Raji (cell line): ENCODE measurements at regions not wholly inside any gene's neighbourhood (a gene's known extent, or its start where the extent isn't known, plus 50 kb on each side); places are given as distances from the start of the nearest gene placed in this dataset.

Source experiments
- POLR2A ChIP-seq: IDR thresholded peaks from 2 replicates; pipeline ENCODE4 v1.6.1; 2011; ENCODE audit warnings: low read depth, low read length, control low read depth; ENCODE audit not compliant: insufficient read depth

DNA sequence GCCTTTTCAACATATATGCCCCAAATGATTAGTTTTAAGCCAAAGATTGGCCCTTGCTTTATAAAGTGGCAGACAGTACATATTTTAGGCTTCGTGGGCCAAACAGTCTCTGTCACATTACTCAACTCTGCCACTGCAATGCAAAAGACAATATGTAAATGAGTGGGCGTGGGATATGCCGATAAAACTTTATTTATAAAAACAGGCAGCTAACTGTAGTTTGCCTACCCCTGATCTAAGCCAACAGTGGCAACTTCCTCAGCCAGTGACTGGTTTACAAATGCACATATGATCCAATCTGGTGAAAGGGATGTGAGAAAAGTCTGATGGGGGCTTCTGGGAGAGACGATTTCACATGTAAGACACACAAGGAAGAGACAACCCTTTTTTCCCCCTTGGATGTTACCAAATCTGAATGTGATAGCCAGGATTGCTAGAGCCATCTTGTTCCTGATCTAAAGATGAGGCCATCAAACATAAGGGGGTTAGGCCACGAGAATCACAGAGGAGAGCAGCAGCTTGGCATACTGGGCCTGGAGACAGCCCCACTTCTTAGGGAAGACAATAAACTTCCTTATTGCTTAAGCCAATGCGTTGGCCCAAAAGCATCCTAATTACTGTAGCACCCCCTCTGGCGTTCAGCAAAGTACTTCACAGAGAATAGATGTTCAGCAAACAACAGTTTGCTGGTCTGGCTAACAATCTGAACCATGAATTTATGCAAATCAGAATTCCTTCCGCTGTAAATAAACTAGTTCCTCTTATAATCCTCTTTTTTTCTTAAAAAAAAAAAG lies 75.2 kb upstream of the TMCC3 start:
- no peak for TF ChIP-seq POLR2A

DNA sequence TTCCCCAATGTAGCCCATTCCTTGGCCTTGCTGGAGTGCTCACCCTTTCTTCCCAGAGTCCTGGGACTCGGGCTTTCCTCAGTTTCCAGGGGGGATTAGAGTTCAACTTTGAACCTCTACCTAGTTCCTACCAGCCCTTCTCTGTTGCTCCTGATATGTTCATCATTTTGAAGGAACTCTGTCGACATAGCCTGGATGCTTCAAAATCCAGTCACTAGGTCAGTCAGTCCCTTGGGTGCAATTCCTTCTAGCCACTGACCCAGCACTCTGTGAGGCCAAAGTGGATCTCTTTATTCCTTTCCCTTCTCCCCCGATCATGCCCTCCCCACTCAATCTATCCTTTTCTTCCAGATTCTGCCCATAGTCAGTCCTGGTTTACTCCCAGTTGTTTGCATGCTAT lies 72.3 kb upstream of the TMCC3 start:
- TF ChIP-seq POLR2A, result no peak

DNA sequence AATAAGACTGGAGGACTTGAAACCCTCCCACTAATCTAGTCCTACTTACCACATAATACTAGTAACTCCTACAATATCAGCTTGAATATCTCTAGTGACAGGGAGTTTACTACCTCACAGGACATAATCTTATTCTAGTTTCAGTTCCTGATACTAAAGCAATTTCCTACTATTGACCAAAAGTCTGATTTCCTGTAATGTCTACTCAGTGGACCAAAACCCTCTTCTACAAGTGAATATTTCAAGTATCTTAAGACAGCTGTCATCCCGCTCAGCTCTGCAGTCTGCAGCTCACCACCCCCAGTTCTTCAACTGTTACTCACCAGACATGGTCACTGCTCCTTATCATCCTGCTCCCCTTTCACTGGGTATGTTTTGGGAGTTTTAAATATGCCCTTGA lies 70.8 kb upstream of the TMCC3 start:
- no peak for TF ChIP-seq POLR2A

DNA sequence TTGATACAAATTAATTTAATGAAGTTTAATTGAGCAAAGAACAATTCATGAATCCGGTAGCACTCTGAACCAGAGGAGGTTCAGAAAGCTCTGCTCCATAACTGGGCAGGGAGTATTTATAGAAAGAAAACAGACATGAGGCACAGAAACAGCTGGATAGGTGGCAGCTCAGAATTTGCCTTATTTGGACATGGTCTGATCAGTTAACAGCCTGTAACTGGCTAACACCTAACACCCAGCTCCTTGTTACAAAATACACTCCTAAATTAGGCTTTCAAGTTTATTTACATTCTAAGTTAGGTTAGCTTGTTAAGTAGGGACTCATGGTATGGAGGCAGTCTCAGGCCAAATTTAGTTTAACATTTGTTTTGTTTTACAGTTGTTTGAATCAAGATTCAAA lies 67.8 kb upstream of the TMCC3 start:
- TF ChIP-seq POLR2A, result no peak

DNA sequence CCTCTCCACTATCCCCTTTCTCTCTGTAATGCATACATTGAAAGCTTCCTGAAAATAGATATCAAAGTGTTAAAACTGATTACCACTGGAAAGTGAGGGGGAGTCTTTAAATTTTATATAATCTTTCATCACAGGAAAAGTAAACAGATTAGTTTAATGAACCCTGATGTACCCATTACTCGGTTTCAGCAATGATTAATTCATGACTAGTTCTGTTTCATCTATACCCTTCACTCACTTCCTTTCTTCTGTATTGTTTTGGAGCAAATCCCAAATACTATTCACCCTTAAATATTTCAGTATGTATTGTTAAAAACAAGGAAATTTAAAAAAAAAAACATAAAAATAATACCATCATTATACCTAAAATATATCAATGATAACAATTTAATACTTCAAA lies 67.3 kb upstream of the TMCC3 start:
- TF ChIP-seq POLR2A, result no peak

DNA sequence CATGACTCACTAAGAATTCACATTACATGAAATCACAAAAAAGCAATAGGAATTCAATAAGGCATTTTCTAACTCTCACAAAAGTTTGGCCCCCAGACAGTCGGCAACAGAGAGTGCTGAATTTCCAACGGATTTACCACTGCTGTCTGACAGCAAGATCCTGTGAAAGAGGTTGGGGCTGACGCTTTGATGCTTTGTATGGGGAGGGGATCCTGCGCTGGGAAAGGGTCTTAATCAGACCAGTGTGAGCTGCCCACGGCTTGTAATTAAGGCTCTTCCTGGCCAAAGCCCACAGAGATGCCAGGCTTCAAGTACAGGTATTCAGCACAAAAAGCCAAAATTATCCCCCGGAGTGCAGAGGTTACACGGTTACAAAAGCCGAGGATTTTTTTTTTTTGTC lies 66.8 kb upstream of the TMCC3 start:
- TF ChIP-seq POLR2A, result no peak

DNA sequence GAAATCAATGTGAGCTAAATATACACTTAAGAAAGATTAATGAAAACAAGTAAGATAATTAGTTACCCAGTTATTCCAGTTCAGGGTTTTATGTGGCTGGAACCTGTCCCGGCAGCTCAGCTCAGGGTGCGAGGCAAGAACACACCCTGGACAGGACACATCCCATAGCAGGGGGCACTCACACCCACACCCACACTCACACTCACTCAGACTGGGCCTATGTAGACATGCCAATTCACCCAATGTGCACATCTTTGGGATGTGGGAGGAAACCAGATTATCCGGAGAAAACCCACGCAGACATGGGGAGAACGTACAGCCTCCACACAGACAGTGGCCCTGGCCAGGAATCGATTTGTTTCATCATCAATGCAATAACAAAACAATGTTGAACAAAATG lies 66.0 kb upstream of the TMCC3 start:
- no peak for TF ChIP-seq POLR2A

DNA sequence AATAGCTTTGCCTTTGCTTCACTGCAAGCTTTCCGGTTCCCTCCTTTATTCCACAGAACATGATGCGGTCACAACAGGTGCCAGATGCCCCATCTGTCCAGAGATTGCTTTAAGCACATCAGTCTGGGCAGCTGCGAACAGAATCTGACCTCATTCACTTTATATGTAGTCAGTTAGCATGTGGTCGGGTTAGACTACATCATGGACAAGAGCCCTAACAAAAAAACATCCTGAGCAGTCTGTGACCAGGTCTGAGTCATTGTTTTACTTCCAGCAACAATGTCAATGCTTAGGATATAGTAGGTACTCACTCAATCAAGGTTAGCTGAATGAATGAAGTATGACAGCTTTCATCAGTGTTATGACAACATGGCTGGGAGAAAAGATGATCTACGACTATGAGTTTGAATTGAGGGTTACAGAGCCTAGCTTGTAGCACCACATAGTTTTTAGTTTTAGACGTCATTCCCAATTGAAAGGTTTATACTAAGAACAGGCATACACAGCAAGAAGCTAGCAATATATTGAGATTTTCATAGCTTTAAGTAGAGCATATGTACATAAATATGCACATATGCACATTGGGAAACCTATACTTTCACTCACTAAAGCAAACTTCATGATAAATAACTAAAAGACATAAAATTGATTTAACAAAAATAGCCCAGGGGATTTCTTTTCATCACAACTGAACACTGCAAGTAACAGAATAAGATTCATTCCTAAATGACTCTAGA lies 64.2 kb upstream of the TMCC3 start:
- TF ChIP-seq POLR2A, result no peak

DNA sequence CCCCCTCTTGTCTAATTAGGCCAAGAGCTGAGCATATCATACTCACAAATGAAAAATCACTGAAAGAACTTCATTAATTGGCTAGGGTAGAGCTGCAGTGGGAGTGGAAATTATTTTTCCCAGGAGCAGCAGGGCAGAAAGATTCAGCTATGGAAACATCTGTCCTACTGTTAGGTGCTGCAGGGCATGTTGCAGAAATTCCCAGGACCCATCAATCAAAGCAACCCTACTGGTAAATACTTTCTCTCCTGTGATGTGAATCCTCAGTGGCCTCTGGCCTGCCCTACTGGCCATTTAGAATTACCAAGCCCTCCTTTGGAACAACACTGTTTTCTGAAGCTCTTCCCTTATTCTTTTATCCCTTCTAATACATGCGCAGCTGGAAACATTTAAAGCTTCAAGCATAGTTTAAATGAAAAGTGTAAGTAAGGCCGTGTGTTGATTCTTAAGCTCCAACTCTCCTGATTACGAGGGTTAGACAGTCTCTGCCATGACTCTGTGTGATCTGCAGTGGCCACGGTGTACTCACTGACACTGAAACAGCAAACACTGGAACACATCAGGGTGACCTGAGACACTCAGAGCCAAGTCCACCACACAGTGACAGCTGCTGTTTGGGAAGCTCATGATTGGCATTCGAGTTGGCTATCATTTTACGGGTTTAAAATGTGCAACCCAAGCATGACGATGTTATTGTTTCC lies 62.6 kb upstream of the TMCC3 start:
- no peak for TF ChIP-seq POLR2A

DNA sequence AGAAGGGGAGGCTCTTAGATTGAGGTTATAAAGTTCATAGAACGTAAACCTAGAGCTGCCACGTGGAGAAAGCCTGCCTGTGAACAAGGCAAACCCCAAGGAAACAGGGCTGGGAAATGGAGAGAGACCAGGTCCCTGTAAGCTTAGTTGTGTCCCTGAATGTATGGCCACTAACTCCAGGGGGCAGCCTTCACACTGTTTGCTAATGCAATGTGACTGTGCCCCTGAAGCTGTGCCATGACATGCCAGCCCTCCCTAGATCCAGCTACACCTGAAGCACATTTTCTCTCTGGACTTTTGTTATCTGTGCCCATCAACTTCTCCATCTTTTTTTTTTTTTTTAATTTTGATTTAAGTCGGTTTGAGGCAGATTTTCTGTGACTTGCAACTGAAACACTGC lies 60.6 kb upstream of the TMCC3 start:
- no peak for TF ChIP-seq POLR2A

DNA sequence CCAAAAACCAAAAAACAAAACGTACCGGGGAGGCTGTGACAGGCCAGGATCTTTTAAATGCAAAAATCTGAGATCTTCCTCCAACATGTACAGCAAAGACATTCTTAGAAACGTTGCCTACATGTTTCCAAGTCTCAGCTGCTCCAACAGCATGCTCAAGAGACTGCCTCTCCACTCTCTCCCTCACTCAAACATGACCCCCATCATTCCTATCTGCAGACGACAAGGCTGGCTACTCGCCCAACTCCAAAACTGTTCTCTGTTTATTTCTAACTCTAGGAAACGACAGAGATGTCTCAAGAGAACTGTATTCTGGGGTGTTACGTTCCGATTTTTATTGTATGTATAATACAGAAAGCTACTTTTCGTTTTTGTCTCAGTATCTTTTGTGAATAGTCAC lies 57.5 kb upstream of the TMCC3 start:
- no peak for TF ChIP-seq POLR2A

DNA sequence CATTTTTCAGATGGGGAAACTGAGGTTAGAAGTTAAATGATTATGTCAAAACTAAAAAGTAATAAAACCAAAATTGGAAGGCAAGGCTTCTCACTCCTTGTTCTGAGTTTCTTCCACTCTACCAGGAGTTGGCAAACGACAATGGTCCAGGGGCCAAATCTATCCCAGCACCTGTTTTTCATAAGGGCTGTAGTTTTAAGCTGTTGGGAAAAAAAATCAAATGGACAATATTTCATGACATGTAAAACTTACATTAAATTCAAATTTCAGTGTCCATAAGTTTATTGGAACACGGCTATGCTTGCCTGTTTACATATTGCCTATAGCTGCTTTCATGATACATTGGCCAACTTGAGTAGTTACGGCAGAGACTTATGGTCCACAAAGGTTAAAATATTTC lies 56.7 kb upstream of the TMCC3 start:
- no peak for TF ChIP-seq POLR2A

DNA sequence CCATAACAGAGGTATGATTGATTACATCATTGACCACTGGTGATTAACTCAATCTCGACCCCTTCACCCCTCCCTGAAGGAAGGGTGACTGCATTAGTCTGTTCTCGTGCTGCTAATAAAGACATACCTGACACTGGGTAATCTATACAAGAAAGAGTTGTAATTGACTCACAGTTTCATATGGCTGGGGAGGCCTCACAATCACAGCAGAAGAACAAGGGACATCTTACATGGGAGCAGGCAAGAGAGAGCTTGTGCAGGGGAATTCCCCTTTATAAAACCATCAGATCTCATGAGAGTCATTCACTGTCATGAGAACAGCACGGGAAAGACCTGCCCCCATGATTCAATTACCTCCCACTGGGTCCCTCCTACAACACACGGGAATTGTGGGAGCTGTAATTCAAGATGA lies 55.9 kb upstream of the TMCC3 start:
- TF ChIP-seq POLR2A, result no peak

DNA sequence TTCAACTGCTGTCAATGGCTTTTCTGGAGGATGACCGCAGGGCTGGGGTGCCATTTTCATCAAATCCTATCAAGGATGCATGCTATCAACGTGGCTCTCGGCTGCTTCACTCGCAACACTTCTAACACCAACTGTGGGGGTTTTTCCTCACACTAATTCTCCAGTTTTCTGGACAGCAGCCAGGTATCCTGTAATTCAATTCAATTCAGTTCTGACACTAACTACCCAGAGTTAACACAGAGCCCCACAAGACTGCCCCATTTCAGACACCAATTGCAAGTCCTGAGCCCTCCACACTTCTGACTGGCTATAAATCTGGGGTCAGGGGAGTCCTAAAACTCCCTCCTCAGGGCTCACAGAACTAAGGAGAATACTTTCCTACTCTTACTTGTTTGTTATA lies 55.3 kb upstream of the TMCC3 start:
- TF ChIP-seq POLR2A, result no peak

DNA sequence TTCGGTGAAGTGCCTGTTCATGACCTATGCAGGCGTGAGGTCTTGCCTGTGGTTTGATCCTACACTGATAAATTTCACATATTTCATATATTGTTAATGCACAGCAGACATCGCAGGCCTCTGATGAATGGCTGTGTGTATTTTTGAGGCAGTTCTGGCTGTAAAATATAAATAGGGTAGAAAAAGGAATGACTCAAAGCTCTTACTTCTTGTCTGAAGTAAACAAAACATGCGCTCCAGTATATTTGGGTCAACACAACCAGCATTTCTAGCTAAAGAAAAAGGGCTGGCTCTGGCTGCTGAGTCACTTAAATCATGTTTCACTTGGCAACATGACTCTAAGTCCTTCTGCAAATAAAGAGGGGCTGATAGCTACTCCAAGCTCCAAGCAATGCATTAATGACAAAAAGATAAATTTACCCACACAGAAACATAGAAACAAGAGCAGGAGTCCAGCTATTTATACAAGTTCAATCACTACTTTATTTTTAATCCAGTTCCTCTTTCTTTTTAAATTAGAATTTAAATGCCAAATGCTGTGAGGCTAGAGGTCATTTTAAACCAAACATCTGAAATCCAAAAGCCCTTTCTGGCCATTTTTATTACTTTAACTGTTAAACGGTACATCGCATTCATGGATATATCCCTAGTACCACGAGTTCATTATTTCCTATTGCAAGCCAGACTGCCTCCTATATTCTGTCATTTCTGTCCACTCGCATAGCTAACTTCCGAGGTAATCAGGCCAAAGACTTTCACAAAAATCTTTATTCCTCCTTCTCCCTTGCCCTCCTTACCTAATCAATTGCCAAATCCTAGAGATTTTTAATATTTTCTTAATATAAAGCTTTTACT lies 54.3 kb upstream of the TMCC3 start:
- TF ChIP-seq POLR2A, result no peak

DNA sequence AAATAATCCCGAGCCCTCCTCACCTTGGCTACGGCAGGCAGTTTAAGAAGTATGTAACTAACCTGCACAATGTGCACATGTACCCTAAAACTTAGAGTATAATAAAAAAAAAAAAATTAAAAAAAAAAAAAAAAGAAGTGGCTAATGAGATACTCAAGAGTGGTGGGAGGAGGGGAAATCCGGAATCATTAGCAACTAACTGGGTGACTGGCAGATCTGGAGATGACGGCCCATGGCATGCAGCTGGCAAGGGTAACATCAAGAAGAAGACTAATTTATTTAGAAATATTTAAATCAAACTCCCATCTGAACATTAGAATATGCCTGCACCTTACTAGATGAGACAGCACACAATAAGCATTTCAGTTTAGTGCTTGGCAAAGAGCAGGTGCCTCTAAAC lies 52.3 kb upstream of the TMCC3 start:
- TF ChIP-seq POLR2A, result no peak

DNA sequence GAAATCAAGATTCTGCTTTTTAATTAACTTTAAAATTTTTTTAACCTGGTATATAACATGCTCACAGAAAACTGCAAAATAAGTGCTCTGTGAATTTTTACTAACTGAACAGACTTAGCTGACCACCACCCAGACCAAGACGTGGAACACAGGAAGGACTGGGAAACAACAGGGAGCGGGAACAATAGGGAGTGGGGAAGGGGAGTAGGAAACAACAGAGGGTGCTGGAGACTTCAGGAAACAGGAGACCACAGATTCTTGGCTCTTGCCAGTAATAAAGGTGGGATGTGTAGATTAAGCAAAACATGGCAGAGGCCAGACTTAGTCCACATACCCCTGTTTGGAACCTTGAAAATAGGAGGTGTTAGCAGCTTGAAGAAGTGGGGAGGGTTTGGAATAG lies 51.4 kb upstream of the TMCC3 start:
- no peak for TF ChIP-seq POLR2A
